PC-9 (cell line): ENCODE measurements at regions not wholly inside any gene's neighbourhood (a gene's known extent, or its start where the extent isn't known, plus 50 kb on each side); places are given as distances from the start of the nearest gene placed in this dataset.

ENCODE experiments used
- BruUV-seq: library from RNA; stranded (reverse); fragments of 400-500 nt; replicated peaks from 2 replicates; lab custom pipeline; 2021; lab: Mats Ljungman, UMichigan
- CTCF ChIA-PET: fragments of 300-600 bp; sonication (Branson Sonifier 250); formaldehyde crosslinking; loops from one replicate; lab custom pipeline; 2022; ENCODE audit warnings: antibody characterized with exemption; lab: Charles Lee
- POLR2A ChIA-PET: fragments of 300-600 bp; sonication (Branson Sonifier 250); formaldehyde crosslinking; loops from one replicate; lab custom pipeline; 2022; ENCODE audit warnings: antibody characterized with exemption; ENCODE audit not compliant: unreplicated experiment; lab: Charles Lee
- DNase-seq, 2 experiments: peaks; one replicate each; pipeline versions ENCODE4 v3.0.0 to v3.0.0-alpha.2; 2015 to 2022; ENCODE audit warnings: mixed read lengths in 1 of 2
- H2AFZ ChIP-seq: fragments of 200-600 bp; sonication (generic); 2 replicates; pipeline ENCODE4 v1.8.1; 2017; ENCODE audit warnings: antibody characterized with exemption
- H3F3A ChIP-seq: fragments of 200-600 bp; sonication (generic); 2 replicates; pipeline ENCODE4 v1.8.1; 2017; ENCODE audit warnings: antibody characterized with exemption, mild to moderate bottlenecking, low read depth; ENCODE audit not compliant: insufficient read depth
- H3K27ac ChIP-seq: fragments of 200-600 bp; sonication (generic); 2 replicates; pipeline ENCODE4 v1.6.1; 2016; ENCODE audit warnings: mixed run types
- H3K27me3 ChIP-seq: fragments of 200-600 bp; sonication (generic); 2 replicates; pipeline ENCODE4 v1.6.1; 2016; ENCODE audit warnings: low read depth, mixed run types; ENCODE audit not compliant: insufficient read depth
- H3K36me3 ChIP-seq: fragments of 200-600 bp; sonication (generic); 2 replicates; pipeline ENCODE4 v1.6.1; 2016; ENCODE audit warnings: low read depth, mixed run types
- H3K4me1 ChIP-seq: fragments of 200-600 bp; sonication (generic); replicated peaks from 2 replicates; pipeline ENCODE4 v1.6.1; 2016; ENCODE audit warnings: mixed run types; ENCODE audit not compliant: insufficient read depth
- H3K4me2 ChIP-seq: fragments of 200-600 bp; sonication (generic); 2 replicates; pipeline ENCODE4 v1.6.1; 2017; ENCODE audit warnings: mixed run types
- H3K4me3 ChIP-seq: fragments of 200-600 bp; sonication (generic); 2 replicates; pipeline ENCODE4 v1.6.1; 2016; ENCODE audit warnings: mixed run types
- H3K79me2 ChIP-seq: fragments of 200-600 bp; sonication (generic); 2 replicates; pipeline ENCODE4 v1.6.1; 2017; ENCODE audit warnings: low read depth, mixed run types
- H3K9me2 ChIP-seq: fragments of 200-600 bp; sonication (generic); 2 replicates; pipeline ENCODE4 v1.8.1; 2017; ENCODE audit warnings: mild to moderate bottlenecking; ENCODE audit not compliant: insufficient read depth
- H3K9me3 ChIP-seq: fragments of 200-600 bp; sonication (generic); 2 replicates; pipeline ENCODE4 v1.8.1; 2016; ENCODE audit warnings: low read depth; ENCODE audit not compliant: insufficient read depth
- H4K20me1 ChIP-seq: fragments of 200-600 bp; sonication (generic); 2 replicates; pipeline ENCODE4 v1.8.1; 2017; ENCODE audit not compliant: insufficient read depth
- CTCF ChIP-seq: fragments of 200-600 bp; sonication (generic); conservative IDR thresholded peaks from 2 replicates; pipeline ENCODE4 v1.6.1; 2017; ENCODE audit warnings: mixed run types, antibody characterized with exemption, mild to moderate bottlenecking, moderate library complexity
- EZH2 ChIP-seq: fragments of 200-600 bp; sonication (generic); IDR thresholded peaks from 2 replicates; pipeline ENCODE4 v1.8.0; 2017; ENCODE audit warnings: antibody characterized with exemption, low read depth
- intact Hi-C: fragments of 100-400 bp; cut with micrococcal nuclease; formaldehyde crosslinking; loops from one replicate; pipeline ENCODE4 v1.10.0; 2022; ENCODE audit not compliant: unreplicated experiment

DNA sequence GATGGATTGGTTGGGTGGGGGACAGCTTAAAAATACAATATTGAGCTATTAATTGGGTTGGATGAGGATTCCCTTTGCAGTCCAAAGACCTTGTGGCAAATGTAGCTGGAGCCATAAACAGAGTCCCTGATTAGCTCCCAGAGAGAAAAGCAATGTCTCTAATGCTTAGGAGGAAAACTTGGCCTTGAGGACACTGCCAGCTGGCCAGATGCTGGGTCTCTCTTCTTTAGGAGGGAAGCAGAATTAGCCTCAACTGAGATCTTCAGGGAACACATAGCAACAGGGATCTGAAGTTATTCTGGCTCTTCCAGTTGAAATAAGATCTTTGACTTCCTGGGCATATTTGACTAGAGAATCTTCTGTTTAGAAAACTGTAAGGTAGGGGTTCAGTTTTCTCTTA is 121.7 kb upstream of the WWC1 start:
- Histone ChIP-seq H3K9me3 (no peaks in the 10 kb centered on the region), H3K27me3 (peaks cover 96% of the 10 kb centered on the region), H3K4me1 (no peaks in the 10 kb centered on the region), H3K4me3 (no peak overlapping the region), H3K9me2 (no peaks in the 10 kb centered on the region), H3K36me3 (no peaks in the 10 kb centered on the region), H3F3A (no peaks in the 10 kb centered on the region), H4K20me1 (no peaks in the 10 kb centered on the region), H2AFZ (no peak overlapping the region), H3K4me2 (no peak overlapping the region), H3K27ac (no peak overlapping the region), H3K79me2 (no peaks in the 10 kb centered on the region)
- intact Hi-C loops: no loop called here
- no peak for DNase-seq
- no peak for TF ChIP-seq CTCF
- no peak for TF ChIP-seq EZH2
- BruUV-seq: no TSS peak
- CTCF ChIA-PET: no interaction called here
- POLR2A ChIA-PET: no interaction called here

DNA sequence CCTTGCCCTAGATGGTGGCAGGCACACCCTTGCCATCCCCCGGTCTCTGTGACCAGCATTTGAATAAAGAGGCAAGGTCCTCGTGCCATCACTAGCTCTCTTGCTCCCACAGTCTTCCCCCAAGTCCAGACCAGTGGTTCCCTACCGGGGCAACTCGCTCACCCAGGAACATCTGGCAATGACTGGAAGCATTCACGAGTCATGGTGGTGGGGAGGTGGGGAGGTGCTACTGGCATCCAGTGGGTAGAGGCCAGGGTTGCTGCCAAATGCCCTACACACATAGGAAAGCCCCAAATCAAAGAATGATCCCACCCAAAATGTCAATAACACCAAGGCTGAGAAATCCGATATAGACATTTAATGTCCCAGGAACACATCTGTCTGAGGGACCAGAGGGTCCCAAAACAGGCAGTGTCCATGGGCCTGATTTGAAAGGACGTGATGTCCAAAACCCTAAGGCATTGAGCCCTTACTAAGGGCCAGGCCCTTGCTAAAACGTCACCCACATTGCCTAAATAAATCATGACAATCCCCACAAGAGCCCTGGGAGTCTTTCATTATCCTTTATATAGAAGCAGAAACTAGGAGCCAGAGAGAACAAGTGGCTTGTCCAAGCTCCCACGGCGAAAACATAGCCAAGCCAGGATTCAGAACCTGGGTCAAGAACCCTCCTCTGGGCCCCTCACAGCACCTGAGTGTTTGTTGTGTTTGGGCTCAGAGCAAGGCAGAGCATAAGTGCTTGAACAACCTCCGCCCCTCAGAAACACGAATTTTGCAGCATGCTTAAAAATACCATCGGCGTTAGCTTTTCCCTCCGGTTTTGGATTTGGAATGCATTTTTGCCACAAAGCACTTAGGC is 119.3 kb upstream of the WWC1 start:
- TF ChIP-seq CTCF (no peak), EZH2 (no peak)
- Histone ChIP-seq H4K20me1 (no peaks in the 10 kb centered on the region), H3K4me3 (no peak overlapping the region), H3K79me2 (no peaks in the 10 kb centered on the region), H3K27me3 (peaks cover 100% of the 10 kb centered on the region), H2AFZ (no peak overlapping the region), H3K27ac (no peak overlapping the region), H3K9me2 (no peaks in the 10 kb centered on the region), H3K4me2 (no peak overlapping the region), H3K4me1 (no peaks in the 10 kb centered on the region), H3K9me3 (no peaks in the 10 kb centered on the region), H3K36me3 (no peaks in the 10 kb centered on the region), H3F3A (no peaks in the 10 kb centered on the region)
- ChIA-PET CTCF (no interaction called here), POLR2A (no interaction called here)
- intact Hi-C loops: no loop called here
- DNase-seq: no peak
- BruUV-seq: no TSS peak

DNA sequence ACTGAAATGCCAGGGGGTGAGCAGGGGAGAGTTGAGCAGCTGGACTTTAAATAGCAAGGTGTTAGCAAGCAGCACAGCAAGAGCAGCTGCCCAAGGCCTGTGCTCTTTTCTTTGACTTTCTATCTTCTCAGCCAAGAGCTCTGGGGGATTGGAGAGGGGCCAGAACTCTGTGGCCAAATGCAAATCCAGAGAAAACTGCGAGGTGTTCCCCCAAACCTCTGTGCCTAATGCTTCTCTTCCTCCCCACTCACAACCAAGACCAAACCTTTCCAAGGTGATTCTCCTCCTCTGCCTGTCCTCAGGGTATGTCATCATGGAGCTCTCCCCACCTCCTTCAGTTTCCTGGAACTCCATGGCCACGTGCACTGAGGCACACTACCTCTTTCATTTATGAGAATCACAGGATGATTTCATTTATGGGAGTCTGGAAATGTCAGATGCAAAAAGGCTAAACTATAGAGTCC is 118.7 kb upstream of the WWC1 start:
- Histone ChIP-seq H3K4me3 (no peak overlapping the region), H3K9me3 (no peaks in the 10 kb centered on the region), H2AFZ (no peak overlapping the region), H3F3A (no peaks in the 10 kb centered on the region), H3K27ac (no peak overlapping the region), H3K4me2 (no peak overlapping the region), H3K27me3 (peaks cover 100% of the 10 kb centered on the region), H3K79me2 (no peaks in the 10 kb centered on the region), H3K4me1 (no peaks in the 10 kb centered on the region), H3K36me3 (no peaks in the 10 kb centered on the region), H3K9me2 (no peaks in the 10 kb centered on the region), H4K20me1 (no peaks in the 10 kb centered on the region)
- POLR2A ChIA-PET: no interaction called here
- DNase-seq: no peak
- intact Hi-C loops: no loop called here
- CTCF ChIA-PET: no interaction called here
- no TSS peak for BruUV-seq
- no peak for TF ChIP-seq CTCF
- TF ChIP-seq EZH2: no peak
